H1 (cell line): ENCODE measurements at regions not wholly inside any gene's neighbourhood (a gene's known extent, or its start where the extent isn't known, plus 50 kb on each side); places are given as distances from the start of the nearest gene placed in this dataset.
A peak's percentile ranks its signal among the peaks of the same experiment; 100 is the strongest.

Source experiments
- CTCF ChIA-PET: fragments of 300-600 bp; sonication (Branson Sonifier 250); formaldehyde crosslinking; loops from one replicate; lab custom pipeline; 2021; ENCODE audit not compliant: partially characterized antibody; lab: Charles Lee
- POLR2A ChIA-PET: fragments of 300-600 bp; sonication (Branson Sonifier 250); formaldehyde crosslinking; loops from one replicate; lab custom pipeline; 2021; ENCODE audit warnings: inconsistent platforms; ENCODE audit not compliant: partially characterized antibody; lab: Charles Lee
- DNase-seq, 2 experiments: peaks; one replicate each; pipeline versions ENCODE4 v3.0.0 to v3.0.0-alpha.2; 2010 to 2022; ENCODE audit warnings: low spot score in 2 of 2, low read depth in 1 of 2, mixed read lengths in 1 of 2
- FAIRE-seq: peaks from 2 replicates; lab custom pipeline; 2011; peaks lifted over from hg19 to GRCh38; lab: Jason Lieb, UNC
- H2AFZ ChIP-seq: 2 replicates; pipeline ENCODE4 v1.8.1; 2012; ENCODE audit warnings: low read length, inconsistent platforms
- H2AK5ac ChIP-seq: 2 replicates; pipeline ENCODE4 v1.6.1; 2013; ENCODE audit warnings: low read depth, low read length
- H2BK120ac ChIP-seq: replicated peaks from 2 replicates; pipeline ENCODE3; 2013; ENCODE audit warnings: low read depth, low read length, inconsistent platforms
- H2BK12ac ChIP-seq: 2 replicates; pipeline ENCODE4 v1.6.1; 2013; ENCODE audit warnings: low read depth, low read length
- H2BK15ac ChIP-seq: 2 replicates; pipeline ENCODE4 v1.6.1; 2013; ENCODE audit warnings: low read length
- H2BK20ac ChIP-seq: 2 replicates; pipeline ENCODE4 v1.6.1; 2013; ENCODE audit warnings: low read length
- H2BK5ac ChIP-seq: 2 replicates; pipeline ENCODE4 v1.6.1; 2013; ENCODE audit warnings: low read depth, low read length
- H3K14ac ChIP-seq: 2 replicates; pipeline ENCODE4 v1.6.1; 2013; ENCODE audit warnings: inconsistent platforms; ENCODE audit not compliant: insufficient read length
- H3K18ac ChIP-seq: 2 replicates; pipeline ENCODE4 v1.6.1; 2013; ENCODE audit warnings: low read length; ENCODE audit errors: extremely low read depth
- H3K23ac ChIP-seq: 2 replicates; pipeline ENCODE4 v1.6.1; 2013; ENCODE audit warnings: inconsistent platforms; ENCODE audit not compliant: insufficient read length
- H3K23me2 ChIP-seq: 2 replicates; pipeline ENCODE4 v1.6.1; 2013; ENCODE audit warnings: low read depth, low read length
- H3K27ac ChIP-seq: 2 replicates; pipeline ENCODE4 v1.6.1; 2011; ENCODE audit warnings: low read depth, low read length, inconsistent platforms
- H3K27me3 ChIP-seq, 4 experiments: replicated peaks in 1 of 4; 1 replicate in 1 of 4; 2 replicates in 3 of 4; pipeline versions ENCODE4 v1.6.1 to v1.8.1; 2011 to 2013; ENCODE audit warnings: low read length in 3 of 4, mild to moderate bottlenecking in 3 of 4, inconsistent platforms in 2 of 4, mixed read lengths in 2 of 4, moderate library complexity in 1 of 4; ENCODE audit not compliant: control insufficient read depth in 3 of 4, insufficient read depth in 3 of 4; ENCODE audit errors: extremely low read depth in 1 of 4
- H3K36me3 ChIP-seq, 4 experiments: 2 replicates each; pipeline versions ENCODE4 v1.6.1 to v1.8.1; 2011 to 2013; ENCODE audit warnings: mild to moderate bottlenecking in 4 of 4, low read length in 3 of 4, moderate library complexity in 2 of 4, control low read depth in 1 of 4, inconsistent platforms in 1 of 4; ENCODE audit not compliant: insufficient read depth in 4 of 4, control insufficient read depth in 2 of 4
- H3K4ac ChIP-seq: replicated peaks from 2 replicates; pipeline ENCODE3; 2013; ENCODE audit warnings: low read length, low read depth, mixed read lengths, inconsistent platforms; ENCODE audit not compliant: insufficient read length
- H3K4me1 ChIP-seq, 4 experiments: replicated peaks in 1 of 4; 1 replicate in 1 of 4; 2 replicates in 3 of 4; pipeline versions ENCODE4 v1.6.1 to v1.8.1; 2011 to 2013; ENCODE audit warnings: low read length in 3 of 4, inconsistent platforms in 2 of 4, mixed read lengths in 1 of 4; ENCODE audit not compliant: insufficient read depth in 4 of 4, control insufficient read depth in 3 of 4
- H3K4me2 ChIP-seq, 2 experiments: 2 replicates each; pipeline versions ENCODE4 v1.6.1 to v1.8.1; 2011 to 2013; ENCODE audit warnings: low read depth in 2 of 2, low read length in 2 of 2, control low read depth in 1 of 2, inconsistent platforms in 1 of 2, mild to moderate bottlenecking in 1 of 2; ENCODE audit not compliant: insufficient read depth in 1 of 2
- H3K4me3 ChIP-seq, 4 experiments: fragments of 200-600, 300-600 bp in 1 of 4; sonication (generic), shearing (Covaris generic), sonication (Bioruptor Twin) in 1 of 4; 2 replicates each; pipeline versions ENCODE4 v1.5.1 to v1.8.1; 2011 to 2016; ENCODE audit warnings: low read length in 4 of 4, low read depth in 3 of 4, control low read depth in 2 of 4, inconsistent platforms in 2 of 4, mild to moderate bottlenecking in 2 of 4, mixed read lengths in 1 of 4, moderate library complexity in 1 of 4; ENCODE audit not compliant: insufficient read depth in 2 of 4; ENCODE audit errors: extremely low read depth in 1 of 4
- H3K56ac ChIP-seq: replicated peaks from 2 replicates; pipeline ENCODE3; 2013; ENCODE audit warnings: low read depth, mild to moderate bottlenecking, mixed read lengths, low read length, inconsistent platforms; ENCODE audit not compliant: insufficient read length
- H3K79me1 ChIP-seq: 2 replicates; pipeline ENCODE4 v1.6.1; 2013; ENCODE audit warnings: low read depth, low read length, control low read depth
- H3K79me2 ChIP-seq, 2 experiments: 2 replicates each; pipeline versions ENCODE4 v1.6.1 to v1.8.1; 2012 to 2013; ENCODE audit warnings: low read length in 2 of 2, mild to moderate bottlenecking in 2 of 2, inconsistent platforms in 1 of 2; ENCODE audit not compliant: insufficient read depth in 2 of 2, control insufficient read depth in 1 of 2
- H3K9ac ChIP-seq, 4 experiments: replicated peaks in 1 of 4; 1 replicate in 1 of 4; 2 replicates in 3 of 4; pipeline versions ENCODE4 v1.6.1 to v1.8.1; 2011 to 2013; ENCODE audit warnings: low read depth in 3 of 4, low read length in 3 of 4, control low read depth in 2 of 4, mild to moderate bottlenecking in 2 of 4, moderate library complexity in 2 of 4, inconsistent platforms in 1 of 4; ENCODE audit errors: extremely low read depth in 1 of 4
- H3K9me3 ChIP-seq, 2 experiments: 2 replicates each; pipeline versions ENCODE4 v1.6.1 to v1.8.1; 2012 to 2013; ENCODE audit warnings: mild to moderate bottlenecking in 2 of 2, moderate library complexity in 2 of 2, control low read depth in 1 of 2, inconsistent platforms in 1 of 2, low read depth in 1 of 2, low read length in 1 of 2, mixed read lengths in 1 of 2; ENCODE audit not compliant: insufficient read depth in 2 of 2
- H4K20me1 ChIP-seq, 2 experiments: replicated peaks in 1 of 2; 2 replicates each; pipeline versions ENCODE3 to v1.8.1; 2011 to 2013; ENCODE audit warnings: inconsistent platforms in 2 of 2, low read length in 2 of 2, mild to moderate bottlenecking in 1 of 2; ENCODE audit not compliant: insufficient read depth in 2 of 2, control insufficient read depth in 1 of 2
- H4K5ac ChIP-seq: 2 replicates; pipeline ENCODE4 v1.6.1; 2013; ENCODE audit warnings: low read length, low read depth, mixed read lengths, inconsistent platforms; ENCODE audit not compliant: insufficient read length
- H4K8ac ChIP-seq: 2 replicates; pipeline ENCODE4 v1.8.0; 2013; ENCODE audit warnings: mild to moderate bottlenecking, moderate library complexity, low read length, inconsistent platforms; ENCODE audit not compliant: insufficient read depth; ENCODE audit errors: extremely low read depth
- H4K91ac ChIP-seq: replicated peaks from 2 replicates; pipeline ENCODE3; 2013; ENCODE audit warnings: low read length, mixed read lengths, inconsistent platforms; ENCODE audit not compliant: insufficient read length
- ASH2L ChIP-seq: fragments of 200-600, 300-600 bp; sonication (generic); IDR thresholded peaks from one replicate; pipeline ENCODE4 v1.7.1; 2017; ENCODE audit warnings: low read length
- BACH1 ChIP-seq: IDR thresholded peaks from 2 replicates; pipeline ENCODE4 v1.6.1; 2012; ENCODE audit warnings: low read length, improper control_type of control experiment
- CHD1 ChIP-seq: IDR thresholded peaks from 2 replicates; pipeline ENCODE4 v1.6.1; 2012; ENCODE audit warnings: low read depth, low read length, improper control_type of control experiment
- CHD2 ChIP-seq: IDR thresholded peaks from 2 replicates; pipeline ENCODE4 v1.6.1; 2012; ENCODE audit warnings: low read length, improper control_type of control experiment
- CREB1 ChIP-seq: IDR thresholded peaks from 2 replicates; pipeline ENCODE4 v1.6.1; 2012; ENCODE audit warnings: inconsistent platforms
- FOSL1 ChIP-seq: IDR thresholded peaks from 2 replicates; pipeline ENCODE4 v1.6.1; 2011; ENCODE audit warnings: mild to moderate bottlenecking, low read depth, low read length, moderate library complexity; ENCODE audit not compliant: insufficient read depth
- JUN ChIP-seq: IDR thresholded peaks from 2 replicates; pipeline ENCODE4 v1.6.1; 2011; ENCODE audit warnings: low read depth, mild to moderate bottlenecking, improper control_type of control experiment, low read length
- MAFK ChIP-seq: IDR thresholded peaks from 2 replicates; pipeline ENCODE4 v1.6.1; 2012; ENCODE audit warnings: low read depth, mild to moderate bottlenecking, improper control_type of control experiment, low read length
- POU5F1 ChIP-seq: IDR thresholded peaks from 2 replicates; pipeline ENCODE4 v1.6.1; 2011; ENCODE audit warnings: low read depth, mild to moderate bottlenecking, low read length, moderate library complexity
- RBBP5 ChIP-seq: IDR thresholded peaks from 2 replicates; pipeline ENCODE4 v1.7.1; 2012; ENCODE audit warnings: low read depth, mild to moderate bottlenecking, inconsistent platforms, low read length, moderate library complexity, borderline replicate concordance
- RFX5 ChIP-seq: IDR thresholded peaks from 2 replicates; pipeline ENCODE4 v1.6.1; 2011; ENCODE audit warnings: low read depth, low read length, improper control_type of control experiment, borderline replicate concordance
- SIRT6 ChIP-seq: IDR thresholded peaks from one replicate; pipeline ENCODE4 v1.7.1; 2012; ENCODE audit warnings: low read length, inconsistent platforms
- SP1 ChIP-seq: IDR thresholded peaks from 2 replicates; pipeline ENCODE4 v1.6.1; 2011; ENCODE audit warnings: low read depth, low read length
- TBP ChIP-seq: IDR thresholded peaks from 2 replicates; pipeline ENCODE4 v1.6.1; 2011; ENCODE audit warnings: low read depth, low read length, improper control_type of control experiment
- WGBS, 2 experiments: shearing (Covaris generic) in 1 of 2; methylation state at CpG; one replicate each; pipeline versions ENCODE4 v1.1.6 to v1.1.7; 2013 to 2015; ENCODE audit warnings: low lambda C conversion rate in 2 of 2, mixed read lengths in 2 of 2, inconsistent platforms in 1 of 2, low coverage in 1 of 2, missing lambda C conversion rate in 1 of 2; ENCODE audit not compliant: insufficient replicate concordance in 2 of 2, insufficient coverage in 1 of 2, insufficient read length in 1 of 2; ENCODE audit errors: extremely low coverage in 1 of 2, missing lambda C conversion rate in 1 of 2; 5-methylcytosine and 5-hydroxymethylcytosine counted together

DNA sequence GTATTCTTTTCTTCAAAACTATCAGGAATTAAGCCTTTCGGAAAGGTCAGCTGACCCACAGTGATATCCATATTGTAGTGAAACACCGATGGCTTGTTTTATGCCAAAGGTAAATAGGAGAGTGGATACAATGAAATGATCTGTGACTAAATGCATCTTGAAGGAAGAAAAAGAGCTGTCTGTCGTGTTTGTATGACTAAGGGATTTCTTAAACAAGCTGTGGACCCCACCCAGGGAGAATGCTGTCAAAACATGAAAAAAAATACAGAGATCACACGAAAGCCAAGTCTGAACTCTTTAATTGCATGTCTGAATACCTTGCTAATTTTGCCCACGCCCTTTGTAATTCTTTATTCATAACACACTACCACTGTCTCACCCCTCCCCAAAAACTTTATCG, 286.4 kb upstream of the WWC1 start:
- Histone ChIP-seq H3K27ac (no peak overlapping the region), H3K27me3 (no peaks in the 10 kb centered on the region), H3K23me2 (no peaks in the 10 kb centered on the region), H2AFZ (no peak overlapping the region), H3K36me3 (no peaks in the 10 kb centered on the region), H3K4me2 (no peak overlapping the region), H2BK12ac (no peak overlapping the region), H3K79me2 (no peaks in the 10 kb centered on the region), H3K4me1 (no peaks in the 10 kb centered on the region), H3K4ac (no peak overlapping the region), H3K9ac (peak overlapping the region in 1 of 4 experiments; percentile 34; a peak in 1 of 7 replicates), H2BK15ac (no peak overlapping the region), H3K14ac (no peak overlapping the region), H4K20me1 (no peaks in the 10 kb centered on the region), H4K5ac (no peak overlapping the region), H3K18ac (no peak overlapping the region), H2BK5ac (no peak overlapping the region), H2BK20ac (no peak overlapping the region), H4K91ac (no peak overlapping the region), H3K4me3 (no peak overlapping the region), H3K79me1 (no peaks in the 10 kb centered on the region), H3K56ac (no peak overlapping the region), H4K8ac (no peak overlapping the region), H3K23ac (no peak overlapping the region), H3K9me3 (no peaks in the 10 kb centered on the region), H2BK120ac (no peak overlapping the region), H2AK5ac (no peak overlapping the region)
- WGBS, 2 experiments, result 86% methylated on average over 6 of the region's 6 CpGs; no CpG with 5 or more reads in 1 of the 2 experiments
- DNase-seq, result no peak
- FAIRE-seq, result no peak
- ChIA-PET CTCF (interaction anchor here (0.5 to 1.4 kb wide), 3 partner anchors 9 to 282 kb away, joined by 3 read pairs; no protein-coding TSS in a partner anchor), POLR2A (no interaction called here)
- no peak for TF ChIP-seq TBP
- TF ChIP-seq FOSL1, result no peak
- TF ChIP-seq SP1, result no peak
- TF ChIP-seq RFX5, result no peak
- no peak for TF ChIP-seq SIRT6
- no peak for TF ChIP-seq RBBP5
- no peak for TF ChIP-seq JUN
- TF ChIP-seq POU5F1, result no peak
- TF ChIP-seq CHD2, result no peak
- TF ChIP-seq CREB1, result no peak
- TF ChIP-seq MAFK, result no peak
- TF ChIP-seq ASH2L, result no peak
- no peak for TF ChIP-seq CHD1
- no peak for TF ChIP-seq BACH1
